ENCODE measurements at regions not wholly inside any gene's neighbourhood (a gene's known extent, or its start where the extent isn't known, plus 50 kb on each side); places are given as distances from the start of the nearest gene placed in this dataset.
"Not testable (repeated sequence)": the region's sequence is repeated elsewhere in the genome, so short reads cannot be mapped to it uniquely, and the experiment has no call there.

- no peak for DNase-seq
Observed at GRCh38 chr10:29746080-29746797, 111.5 kb upstream of the SVIL start.

GRCh38 chr10:29740981-29741545, 106.3 kb upstream of the SVIL start:
- DNase-seq: no peak

GRCh38 chr10:29738341-29738740, 103.6 kb upstream of the SVIL start:
- DNase-seq: no peak

GRCh38 chr10:29737074-29737593, 102.4 kb upstream of the SVIL start:
- no peak for DNase-seq

GRCh38 chr10:29736366-29737073, 101.7 kb upstream of the SVIL start:
- DNase-seq: no peak

- DNase-seq: no peak
Observed at GRCh38 chr10:29735628-29736365, 101.0 kb upstream of the SVIL start.

- no peak for DNase-seq
Observed at GRCh38 chr10:29734962-29735627, 100.3 kb upstream of the SVIL start.

GRCh38 chr10:29734640-29734961, 99.8 kb upstream of the SVIL start:
- DNase-seq: no peak

- no peak for DNase-seq
Observed at GRCh38 chr10:29733323-29733722, 98.6 kb upstream of the SVIL start.

GRCh38 chr10:29732918-29733317, 98.1 kb upstream of the SVIL start:
- DNase-seq: no peak

GRCh38 chr10:29731760-29732159, 97.0 kb upstream of the SVIL start:
- peak; percentile 37 for DNase-seq

- DNase-seq: no peak
Observed at GRCh38 chr10:29730969-29731368, 96.2 kb upstream of the SVIL start.

GRCh38 chr10:29730458-29730857, 95.7 kb upstream of the SVIL start:
- no peak for DNase-seq

- DNase-seq: peak; percentile 20
Observed at GRCh38 chr10:29728541-29729049, 93.8 kb upstream of the SVIL start.

GRCh38 chr10:29725927-29726326, 91.2 kb upstream of the SVIL start:
- not testable (repeated sequence) for DNase-seq

- DNase-seq: no peak
Observed at GRCh38 chr10:29725133-29725720, 90.5 kb upstream of the SVIL start.

- no peak for DNase-seq
Observed at GRCh38 chr10:29723726-29724125, 89.0 kb upstream of the SVIL start.

GRCh38 chr10:29722777-29723176, 88.0 kb upstream of the SVIL start:
- no peak for DNase-seq

- no peak for DNase-seq
Observed at GRCh38 chr10:29720149-29720548, 85.4 kb upstream of the SVIL start.

GRCh38 chr10:29719281-29719675, 84.5 kb upstream of the SVIL start:
- DNase-seq: no peak

GRCh38 chr10:29715296-29715695, 80.5 kb upstream of the SVIL start:
- DNase-seq: no peak
